Dermis microvascular lymphatic vessel endothelial cell (primary cell): ENCODE measurements at regions not wholly inside any gene's neighbourhood (a gene's known extent, or its start where the extent isn't known, plus 50 kb on each side); places are given as distances from the start of the nearest gene placed in this dataset.
A peak's percentile ranks its signal among the peaks of the same experiment; 100 is the strongest.
"Not testable (repeated sequence)": the region's sequence is repeated elsewhere in the genome, so short reads cannot be mapped to it uniquely, and the experiment has no call there.

Experiments
- DNase-seq, 2 donors: peaks; one replicate each; pipeline versions ENCODE4 v3.0.0 to v3.0.0-alpha.2; 2010; ENCODE audit warnings: low read depth in 2 of 2

DNA sequence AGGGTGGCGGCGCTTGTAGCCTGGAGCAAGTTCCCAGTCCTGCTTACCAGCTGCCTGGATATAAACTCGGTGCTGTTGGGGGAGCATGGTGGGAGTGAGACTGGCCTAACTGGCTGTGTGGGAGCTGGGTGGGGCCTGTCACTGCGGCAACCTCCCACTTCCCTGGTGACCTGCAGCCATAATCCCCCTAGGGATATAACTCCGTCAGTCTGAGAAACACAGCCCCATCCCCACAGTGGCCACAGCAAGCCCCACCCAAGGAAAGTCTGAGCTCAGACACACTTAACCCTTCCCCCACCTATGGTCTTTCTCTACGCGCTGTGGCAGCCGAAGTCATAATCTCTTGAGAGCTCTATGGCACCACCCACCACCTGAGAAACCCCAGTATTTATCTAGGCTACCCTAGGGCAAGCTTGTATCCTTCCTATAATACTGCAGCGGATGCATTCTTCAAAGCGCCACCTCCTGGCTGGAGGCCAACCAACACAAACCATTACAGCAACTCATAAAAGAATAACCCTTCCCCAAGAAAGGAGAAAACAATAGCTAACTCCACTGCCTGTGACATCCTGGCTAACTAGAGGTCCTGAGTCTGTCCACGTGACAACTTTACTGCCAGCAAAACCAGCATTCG, 57.4 kb downstream of the ZNF648 start:
- DNase-seq: peak; percentile 25 to 60

- peak in 1 of 2 donors; percentile 51 for DNase-seq
Measured at GRCh38 chr1:182003025-182003725, 58.3 kb downstream of the ZNF648 start.

DNA sequence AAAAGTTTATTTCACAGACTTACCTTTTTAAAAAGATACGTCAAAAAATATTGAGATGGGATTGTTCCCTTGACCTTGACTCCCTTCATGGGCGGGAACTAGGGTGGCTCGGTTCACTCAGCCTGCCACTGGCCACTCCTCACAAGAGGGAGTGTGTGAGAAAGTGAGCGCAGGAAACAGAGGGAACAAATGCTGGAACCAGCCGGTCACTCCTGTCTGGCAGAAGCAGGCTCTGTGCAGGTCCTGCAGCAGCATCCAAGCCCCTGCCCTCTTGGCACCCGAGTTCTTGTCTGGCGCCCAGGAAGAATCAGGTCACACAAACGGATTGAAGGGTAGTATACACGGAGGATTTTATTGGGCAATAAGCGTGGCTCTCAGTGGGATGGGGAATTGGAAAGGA, 58.9 kb downstream of the ZNF648 start:
- DNase-seq: peak in 1 of 2 donors; percentile 21

DNA sequence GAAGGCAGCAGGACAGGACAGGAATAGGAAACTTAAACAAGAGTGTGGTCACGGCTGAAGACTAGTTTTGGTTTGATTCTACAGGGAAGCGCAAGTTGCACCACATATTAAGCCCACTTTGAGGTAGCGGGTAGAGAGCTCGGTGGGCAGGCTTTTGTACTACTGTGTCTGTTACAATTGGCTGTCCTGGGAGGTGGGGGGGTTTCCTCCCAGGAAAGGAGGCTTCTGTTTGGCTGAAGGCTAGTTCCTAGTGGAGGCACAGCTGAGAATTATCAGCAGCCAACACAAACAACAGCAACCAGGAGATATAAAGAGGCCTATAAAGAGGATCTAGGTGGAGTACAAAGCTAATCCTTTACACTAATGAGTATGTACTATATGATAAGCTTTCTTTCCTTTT, 62.7 kb downstream of the ZNF648 start:
- no peak for DNase-seq

- DNase-seq: no peak
Measured at GRCh38 chr1:181992072-181992471, 69.4 kb downstream of the ZNF648 start.

GRCh38 chr1:181990728-181991127, 70.8 kb downstream of the ZNF648 start:
- no peak for DNase-seq

- DNase-seq: no peak
Measured at GRCh38 chr1:181989261-181989920, 72.1 kb downstream of the ZNF648 start.

GRCh38 chr1:181987996-181988395, 73.5 kb downstream of the ZNF648 start:
- no peak for DNase-seq

GRCh38 chr1:181987334-181987895, 74.1 kb downstream of the ZNF648 start:
- no peak for DNase-seq

DNA sequence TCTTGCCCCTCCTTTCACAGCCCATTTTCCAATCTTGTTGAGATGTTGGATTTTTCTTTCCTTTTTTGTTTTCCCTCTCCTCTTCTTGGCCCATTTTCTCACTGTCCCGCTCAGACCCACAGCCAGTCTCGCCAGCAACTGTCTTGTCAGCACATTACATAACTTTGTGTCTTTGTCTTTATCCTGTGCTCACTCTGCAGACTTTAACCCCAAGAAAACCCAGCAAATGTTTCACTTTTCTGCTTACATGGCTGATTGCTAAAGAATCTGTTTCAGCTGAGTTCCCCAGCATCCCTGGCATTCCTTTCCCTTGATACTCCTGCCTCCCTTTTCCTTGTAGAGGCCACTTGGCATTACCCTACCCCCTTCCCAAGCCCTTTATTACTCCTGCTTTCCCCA, 74.6 kb downstream of the ZNF648 start:
- no peak for DNase-seq

DNA sequence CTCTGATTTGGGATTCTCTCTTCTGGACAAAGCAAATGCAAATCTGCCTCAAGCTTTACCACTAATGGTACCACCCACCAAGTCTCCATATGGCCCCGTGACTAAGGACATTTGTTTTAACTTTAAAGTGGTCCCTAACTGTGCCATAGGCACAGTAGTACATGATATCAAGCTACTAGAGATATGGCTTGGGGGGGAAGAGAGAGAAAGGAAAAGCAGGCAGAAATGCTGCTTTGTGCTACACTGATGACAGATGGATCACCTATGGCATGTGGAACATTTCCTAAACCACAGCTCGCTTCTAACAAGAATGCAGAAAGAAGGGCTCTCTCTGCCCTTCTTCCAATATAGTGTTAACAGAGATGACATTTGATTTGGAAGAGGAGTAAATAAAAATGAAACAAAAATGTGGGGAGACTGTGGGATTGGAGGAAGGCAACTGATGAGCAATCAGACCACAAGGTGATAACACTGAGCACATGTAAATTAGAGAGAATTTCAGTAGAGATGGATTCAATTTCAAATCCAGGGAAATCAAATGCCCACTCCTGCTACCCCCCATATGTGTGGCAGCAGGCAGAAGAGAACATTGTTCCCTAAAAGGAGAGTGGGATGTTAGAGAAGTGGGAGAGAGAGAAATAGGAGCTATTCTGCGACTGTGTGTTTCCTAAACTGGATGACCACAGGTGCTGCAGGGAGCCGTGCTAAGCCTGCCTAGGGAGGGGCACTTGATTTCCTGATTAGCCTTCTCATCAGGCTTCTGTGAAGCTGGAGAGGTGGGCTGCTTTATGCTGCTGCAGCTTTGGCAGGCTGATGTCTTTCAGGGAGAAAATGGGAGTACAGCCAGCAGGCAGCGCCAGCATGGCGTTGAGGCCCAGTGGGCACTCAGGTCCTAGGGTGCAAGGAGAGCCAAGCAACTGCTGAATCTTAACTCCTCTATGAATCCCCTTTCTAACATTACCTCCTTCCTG, 75.3 kb downstream of the ZNF648 start:
- DNase-seq: no peak

- no peak for DNase-seq
Measured at GRCh38 chr1:181985281-181985680, 76.2 kb downstream of the ZNF648 start.

- no peak for DNase-seq
Measured at GRCh38 chr1:181984006-181984405, 77.5 kb downstream of the ZNF648 start.

- DNase-seq: no peak
Measured at GRCh38 chr1:181981821-181982220, 79.7 kb downstream of the ZNF648 start.

DNA sequence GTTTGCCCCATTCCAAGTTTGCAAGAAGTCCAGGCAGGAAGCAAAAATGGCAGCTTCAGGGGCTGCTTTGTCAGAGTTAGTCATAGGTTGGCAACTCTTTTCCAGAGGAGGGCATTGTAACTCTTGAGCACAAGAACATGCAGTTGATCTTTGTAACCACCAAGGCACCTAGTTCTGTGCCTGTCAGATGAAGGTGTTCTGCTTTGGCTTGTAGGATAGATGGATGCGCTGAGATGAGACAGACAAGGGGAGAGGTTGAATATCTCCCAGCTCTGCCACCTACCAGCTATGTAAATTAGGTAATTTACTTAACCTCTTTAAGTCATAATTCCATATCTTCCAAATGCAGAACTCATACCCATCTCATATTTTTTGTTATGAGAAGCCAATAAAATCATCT, 89.3 kb downstream of the ZNF648 start:
- DNase-seq: no peak

DNA sequence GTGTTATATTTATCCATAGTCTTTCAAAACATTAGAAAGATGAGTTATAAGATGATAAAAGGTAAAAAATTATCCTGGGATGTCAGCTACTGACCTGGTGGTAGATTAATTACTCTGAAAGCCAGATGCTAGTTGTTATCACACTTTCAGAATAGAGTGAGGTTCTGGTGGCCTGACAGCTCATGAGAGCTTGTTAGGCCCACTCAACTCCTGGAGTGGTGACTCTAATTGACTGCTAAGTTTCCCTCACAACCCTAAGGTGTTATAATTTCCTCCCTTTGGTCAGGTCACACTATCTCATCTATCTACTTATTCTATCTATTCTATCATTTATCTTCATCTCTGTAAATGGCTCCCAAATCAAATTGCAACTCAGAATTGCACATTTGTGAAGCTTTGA, 90.1 kb downstream of the ZNF648 start:
- DNase-seq: no peak

GRCh38 chr1:181969902-181970301, 91.6 kb downstream of the ZNF648 start:
- DNase-seq: no peak

DNA sequence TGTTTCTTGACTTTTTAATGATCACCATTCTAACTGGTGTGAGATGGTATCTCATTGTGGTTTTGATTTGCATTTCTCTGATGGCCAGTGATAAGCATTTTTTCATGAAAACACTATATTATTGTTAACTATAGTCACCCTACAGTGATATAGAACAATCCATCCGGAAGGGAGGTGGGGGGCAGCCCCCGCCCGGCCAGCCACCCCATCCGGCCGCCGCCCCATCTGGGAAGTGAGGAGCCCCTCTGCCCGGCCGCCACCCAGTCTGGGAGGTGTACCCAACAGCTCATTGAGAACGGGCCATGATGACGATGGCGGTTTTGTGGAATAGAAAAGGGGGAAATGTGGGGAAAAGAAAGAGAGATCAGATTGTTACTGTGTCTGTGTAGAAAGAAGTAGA, 106.8 kb downstream of the ZNF648 start:
- DNase-seq: not testable (repeated sequence)

- not testable (repeated sequence) for DNase-seq
Measured at GRCh38 chr1:181954178-181954577, 107.3 kb downstream of the ZNF648 start.

GRCh38 chr1:181953596-181953995, 107.9 kb downstream of the ZNF648 start:
- DNase-seq: no peak

DNA sequence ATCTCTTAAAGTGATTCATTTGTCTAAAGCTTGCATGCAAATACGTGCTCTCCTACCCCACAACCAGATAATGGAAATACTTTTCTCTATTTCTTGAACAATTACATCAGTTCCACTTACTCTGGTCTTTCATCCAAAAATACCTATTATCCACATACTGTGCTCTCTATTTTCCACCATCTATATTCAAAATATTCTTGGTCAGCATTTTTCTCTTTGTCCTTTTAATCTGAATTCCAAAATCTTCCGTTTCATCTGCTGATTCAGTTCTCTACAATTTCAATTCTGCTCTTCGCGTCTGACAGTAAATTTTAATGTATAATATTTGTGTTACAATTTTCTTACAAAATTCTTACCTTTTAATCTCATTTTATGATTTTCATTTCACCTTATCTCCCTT, 110.3 kb downstream of the ZNF648 start:
- no peak for DNase-seq
